HEK293T (cell line): ENCODE measurements at regions not wholly inside any gene's neighbourhood (a gene's known extent, or its start where the extent isn't known, plus 50 kb on each side); places are given as distances from the start of the nearest gene placed in this dataset.
A peak's percentile ranks its signal among the peaks of the same experiment; 100 is the strongest.

Source experiments
- CTCF ChIA-PET: fragments of 350-600 bp; formaldehyde crosslinking; extraction: SDS; loops from one replicate; lab custom pipeline; 2021; ENCODE audit warnings: antibody characterized with exemption, inconsistent platforms; lab: Yijun Ruan, JAX
- POLR2A ChIA-PET: fragments of 350-600 bp; formaldehyde crosslinking; extraction: SDS; loops from one replicate; lab custom pipeline; 2020; ENCODE audit warnings: antibody characterized with exemption, inconsistent platforms; lab: Yijun Ruan, JAX
- DNase-seq: peaks from one replicate; pipeline ENCODE4 v3.0.0; 2012; ENCODE audit warnings: mixed read lengths; ENCODE audit errors: extremely low spot score
- ARNT ChIP-seq: fragments of 450-650 bp; IDR thresholded peaks from 2 replicates; pipeline ENCODE4 v1.6.1; 2017; ENCODE audit warnings: mild to moderate bottlenecking
- BHLHE40 ChIP-seq: fragments of 450-650 bp; IDR thresholded peaks from 2 replicates; pipeline ENCODE4 v1.6.1; 2016; ENCODE audit warnings: mild to moderate bottlenecking, moderate library complexity, borderline replicate concordance
- CTBP1 ChIP-seq: fragments of 450-650 bp; IDR thresholded peaks from 2 replicates; pipeline ENCODE4 v1.6.1; 2016; ENCODE audit warnings: borderline replicate concordance
- ELF4 ChIP-seq: fragments of 450-650 bp; IDR thresholded peaks from 2 replicates; pipeline ENCODE4 v1.6.1; 2017; ENCODE audit warnings: antibody characterized with exemption
- FOXA1 ChIP-seq: fragments of 450-650 bp; IDR thresholded peaks from 2 replicates; pipeline ENCODE4 v1.6.1; 2016; ENCODE audit warnings: mild to moderate bottlenecking
- FOXK2 ChIP-seq: fragments of 450-650 bp; IDR thresholded peaks from 2 replicates; pipeline ENCODE4 v1.6.1; 2016; ENCODE audit warnings: mild to moderate bottlenecking
- FOXM1 ChIP-seq: fragments of 450-650 bp; IDR thresholded peaks from 2 replicates; pipeline ENCODE4 v1.6.1; 2017; ENCODE audit warnings: mild to moderate bottlenecking, borderline replicate concordance
- HDGF ChIP-seq: fragments of 450-650 bp; IDR thresholded peaks from 2 replicates; pipeline ENCODE4 v1.6.1; 2017; ENCODE audit warnings: antibody characterized with exemption, borderline replicate concordance
- L3MBTL2 ChIP-seq: fragments of 450-650 bp; conservative IDR thresholded peaks from 2 replicates; pipeline ENCODE4 v1.6.1; 2016; ENCODE audit warnings: mild to moderate bottlenecking
- LEF1 ChIP-seq: fragments of 450-650 bp; IDR thresholded peaks from 2 replicates; pipeline ENCODE4 v1.6.1; 2017; ENCODE audit warnings: mild to moderate bottlenecking, borderline replicate concordance
- NFRKB ChIP-seq: fragments of 450-650 bp; IDR thresholded peaks from 2 replicates; pipeline ENCODE4 v1.6.1; 2016; ENCODE audit warnings: mild to moderate bottlenecking, moderate library complexity
- SP1 ChIP-seq: fragments of 450-650 bp; IDR thresholded peaks from 2 replicates; pipeline ENCODE4 v1.6.1; 2017
- SUZ12 ChIP-seq: fragments of 450-650 bp; IDR thresholded peaks from 2 replicates; pipeline ENCODE4 v1.6.1; 2016; ENCODE audit warnings: mild to moderate bottlenecking
- TARDBP ChIP-seq: fragments of 450-650 bp; IDR thresholded peaks from 2 replicates; pipeline ENCODE4 v1.6.1; 2016
- ZNF384 ChIP-seq: fragments of 450-650 bp; IDR thresholded peaks from 2 replicates; pipeline ENCODE4 v1.6.1; 2016
- TF ChIP-seq, protein P1 (sequence below): fragments of 450-650 bp; IDR thresholded peaks from 2 replicates; pipeline ENCODE4 v1.6.1; 2016

DNA sequence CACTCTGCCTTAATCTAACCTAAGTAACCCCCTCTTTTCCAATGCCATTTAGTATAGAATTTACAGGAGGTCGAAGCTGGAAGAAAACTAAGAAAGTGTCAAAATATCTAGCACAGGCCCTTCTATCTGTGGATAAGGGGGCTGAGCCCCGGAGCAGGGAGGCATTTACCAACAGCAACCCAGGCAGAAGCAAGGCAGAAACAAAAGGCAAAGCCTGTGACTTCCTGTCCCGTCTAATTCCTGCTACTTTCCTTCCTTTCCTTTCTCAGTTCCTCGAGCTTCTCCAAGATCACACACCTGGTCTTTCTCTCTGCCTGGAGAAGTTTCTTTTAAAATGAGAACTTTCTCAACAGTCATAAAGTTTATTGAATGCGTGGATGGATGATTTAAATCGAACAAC is 146.0 kb downstream of the FOXA2 start:
- ChIA-PET CTCF (no interaction called here), POLR2A (no interaction called here)
- TF ChIP-seq HDGF (no peak), ELF4 (no peak), LEF1 (no peak), FOXA1 (no peak), ZNF384 (no peak), CTBP1 (no peak), FOXM1 (no peak), BHLHE40 (no peak), TARDBP (no peak), ARNT (no peak), SP1 (no peak), L3MBTL2 (no peak), SUZ12 (no peak), NFRKB (no peak), FOXK2 (no peak)
- TF ChIP-seq, protein P1, sequence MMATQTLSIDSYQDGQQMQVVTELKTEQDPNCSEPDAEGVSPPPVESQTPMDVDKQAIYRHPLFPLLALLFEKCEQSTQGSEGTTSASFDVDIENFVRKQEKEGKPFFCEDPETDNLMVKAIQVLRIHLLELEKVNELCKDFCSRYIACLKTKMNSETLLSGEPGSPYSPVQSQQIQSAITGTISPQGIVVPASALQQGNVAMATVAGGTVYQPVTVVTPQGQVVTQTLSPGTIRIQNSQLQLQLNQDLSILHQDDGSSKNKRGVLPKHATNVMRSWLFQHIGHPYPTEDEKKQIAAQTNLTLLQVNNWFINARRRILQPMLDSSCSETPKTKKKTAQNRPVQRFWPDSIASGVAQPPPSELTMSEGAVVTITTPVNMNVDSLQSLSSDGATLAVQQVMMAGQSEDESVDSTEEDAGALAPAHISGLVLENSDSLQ = no peak
- no peak for DNase-seq

DNA sequence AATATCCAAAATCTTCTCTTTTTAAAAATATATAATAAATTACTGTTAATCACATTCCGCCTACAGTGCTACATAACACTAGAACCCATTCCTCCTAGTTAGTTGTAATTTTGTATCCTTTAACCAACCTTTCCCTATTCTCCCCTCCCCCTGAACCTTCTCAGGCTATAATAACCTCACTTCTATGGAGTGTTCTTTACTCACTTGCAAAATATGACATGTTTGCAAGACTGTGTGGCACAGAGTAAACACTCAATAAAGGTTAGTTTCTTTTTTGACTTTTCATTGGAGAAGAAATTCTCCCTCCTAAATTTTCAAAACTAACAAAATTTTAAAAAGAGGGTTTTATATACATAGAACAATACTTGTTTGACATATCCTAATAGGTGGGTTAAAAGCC is 147.0 kb downstream of the FOXA2 start:
- DNase-seq = no peak
- CTCF ChIA-PET = no interaction called here
- POLR2A ChIA-PET = no interaction called here
- TF ChIP-seq ZNF384 (no peak), CTBP1 (no peak), ARNT (no peak), LEF1 (no peak), TARDBP (no peak), L3MBTL2 (no peak), FOXK2 (no peak), FOXM1 (no peak), NFRKB (no peak), FOXA1 (no peak), ELF4 (no peak), SUZ12 (no peak), BHLHE40 (no peak), HDGF (no peak), SP1 (no peak)
- TF ChIP-seq, protein P1 = no peak

DNA sequence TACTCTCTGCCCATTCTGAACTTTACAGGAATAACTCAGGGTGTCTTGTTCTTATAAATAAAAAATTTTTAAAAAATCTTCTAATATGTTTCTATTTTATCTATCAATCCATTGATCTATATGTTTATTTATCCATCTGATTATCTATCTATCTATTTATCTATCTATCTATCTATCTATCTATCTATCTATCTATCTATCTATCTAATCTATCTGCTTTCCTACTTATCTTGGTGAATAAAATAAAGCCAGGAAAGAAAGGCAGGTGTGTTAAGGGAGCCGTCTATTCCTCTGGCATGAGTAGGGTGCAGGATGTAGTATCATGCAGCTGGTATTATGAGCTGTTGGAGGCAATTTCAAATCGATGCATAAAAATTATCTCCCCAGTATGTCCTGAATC is 153.0 kb downstream of the FOXA2 start:
- no peak for DNase-seq
- CTCF ChIA-PET = interaction anchor here (0.6 kb wide), 1 partner anchor 22 kb away, joined by 5 read pairs; no protein-coding TSS in a partner anchor
- TF ChIP-seq SP1 = no peak
- no peak for TF ChIP-seq L3MBTL2
- no peak for TF ChIP-seq FOXM1
- no peak for TF ChIP-seq SUZ12
- no peak for TF ChIP-seq FOXK2
- TF ChIP-seq BHLHE40 = no peak
- TF ChIP-seq HDGF = no peak
- no peak for TF ChIP-seq TARDBP
- TF ChIP-seq ARNT = no peak
- no peak for TF ChIP-seq FOXA1
- TF ChIP-seq ELF4 = no peak
- no peak for TF ChIP-seq ZNF384
- no peak for TF ChIP-seq LEF1
- TF ChIP-seq, protein P1 = no peak
- no peak for TF ChIP-seq NFRKB
- no peak for TF ChIP-seq CTBP1
- POLR2A ChIA-PET = no interaction called here

DNA sequence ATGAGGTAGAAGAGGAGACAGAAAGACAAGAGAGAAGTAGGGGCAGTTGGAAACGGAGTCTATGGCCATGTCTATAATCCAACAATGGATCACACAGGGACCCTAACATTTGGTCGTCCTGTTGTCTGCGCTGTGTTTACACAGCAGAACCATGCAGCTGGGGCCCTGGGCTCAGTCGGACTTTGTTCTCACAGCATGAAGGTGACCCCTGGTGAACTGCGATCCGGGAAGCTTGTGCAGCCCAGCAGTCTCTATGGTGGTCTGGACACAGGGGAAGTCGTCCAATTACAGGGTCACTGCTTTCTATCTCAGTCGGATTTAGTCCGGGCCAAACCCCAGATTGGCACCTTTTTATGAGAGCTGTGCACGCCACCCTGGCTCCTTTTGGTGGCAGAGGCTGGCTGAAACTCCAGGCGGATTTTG is 153.6 kb downstream of the FOXA2 start:
- ChIA-PET POLR2A (no interaction called here), CTCF (interaction anchor here (0.6 kb wide), 1 partner anchor 23 kb away, joined by 5 read pairs; no protein-coding TSS in a partner anchor)
- DNase-seq = no peak
- TF ChIP-seq LEF1 = no peak
- no peak for TF ChIP-seq SP1
- TF ChIP-seq ARNT = no peak
- no peak for TF ChIP-seq CTBP1
- TF ChIP-seq FOXK2 = no peak
- TF ChIP-seq NFRKB = no peak
- no peak for TF ChIP-seq ZNF384
- TF ChIP-seq HDGF = no peak
- TF ChIP-seq BHLHE40 = no peak

DNA sequence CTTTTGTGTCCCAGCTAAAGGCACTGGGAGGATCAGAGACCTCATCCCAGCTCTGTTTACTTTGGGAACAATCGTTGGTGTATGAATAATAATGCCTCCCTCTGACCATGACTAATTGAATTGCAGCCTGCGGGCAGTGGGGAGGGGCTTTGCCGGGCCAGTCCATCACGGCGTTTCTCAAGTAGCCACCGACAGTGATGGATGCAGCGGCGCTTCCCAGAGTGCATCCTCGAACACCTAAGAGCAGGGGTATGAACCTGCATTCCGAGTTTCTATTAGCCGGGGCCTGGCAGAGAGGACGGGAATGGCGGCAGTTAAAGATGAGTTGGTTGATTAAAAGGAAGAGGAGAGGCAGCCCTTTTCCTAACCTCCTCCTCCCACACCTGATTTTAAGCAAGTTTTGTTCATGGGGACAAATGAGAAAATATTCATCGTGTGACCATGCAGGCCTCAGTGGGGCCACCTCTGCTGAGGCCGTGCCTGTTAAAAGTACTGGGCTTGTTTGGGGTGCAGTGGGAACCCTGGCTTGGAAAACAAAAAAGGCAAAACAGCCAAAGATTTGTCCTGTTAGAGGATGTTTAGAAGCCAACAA is 154.1 kb downstream of the FOXA2 start:
- ChIA-PET POLR2A (no interaction called here), CTCF (no interaction called here)
- no peak for TF ChIP-seq ELF4
- TF ChIP-seq, protein P1 = peak; percentile 38; the same call in 1 of the 2 replicates
- DNase-seq = no peak
